Lung (tissue), 11 donors: ENCODE measurements at regions not wholly inside any gene's neighbourhood (a gene's known extent, or its start where the extent isn't known, plus 50 kb on each side); places are given as distances from the start of the nearest gene placed in this dataset.

Experiments
- ATAC-seq: fragments of 200-7000 bp; cut with Tn5 transposase; one replicate; pipeline ENCODE4 v1.9.1; 2020; ENCODE audit warnings: moderate number of reproducible peaks; ENCODE audit not compliant: insufficient read depth, low FRiP score
- DNase-seq, 3 donors: peaks; one replicate each; pipeline ENCODE4 v3.0.0-alpha.2; 2013 to 2017
- H3K27ac ChIP-seq, 2 donors: one replicate each; pipeline ENCODE4 v1.5.1; 2013; ENCODE audit warnings: mild to moderate bottlenecking in 2 of 2, moderate library complexity in 2 of 2, control low read depth in 1 of 2, inconsistent platforms in 1 of 2, low read depth in 1 of 2, low read length in 1 of 2
- H3K27me3 ChIP-seq, 3 donors: one replicate each; pipeline ENCODE4 v1.5.1; 2013; ENCODE audit warnings: low read length in 2 of 3; ENCODE audit not compliant: control insufficient read depth in 3 of 3, insufficient read depth in 3 of 3
- H3K36me3 ChIP-seq, 4 donors: one replicate each; pipeline ENCODE4 v1.5.1; 2013; ENCODE audit warnings: low read length in 4 of 4, mild to moderate bottlenecking in 1 of 4, moderate library complexity in 1 of 4; ENCODE audit not compliant: control insufficient read depth in 4 of 4, insufficient read depth in 4 of 4
- H3K4me1 ChIP-seq, 5 donors: one replicate each; pipeline ENCODE4 v1.5.1; 2013; ENCODE audit warnings: low read length in 5 of 5, mild to moderate bottlenecking in 2 of 5, moderate library complexity in 1 of 5; ENCODE audit not compliant: control insufficient read depth in 5 of 5, insufficient read depth in 5 of 5
- H3K4me3 ChIP-seq: one replicate; pipeline ENCODE4 v1.5.1; 2013; ENCODE audit warnings: mild to moderate bottlenecking, control low read depth, moderate library complexity
- H3K9ac ChIP-seq, 2 donors: one replicate each; pipeline ENCODE4 v1.5.1; 2013; ENCODE audit warnings: low read length in 2 of 2, control low read depth in 1 of 2; ENCODE audit not compliant: insufficient read depth in 1 of 2
- H3K9me3 ChIP-seq, 4 donors: one replicate each; pipeline ENCODE4 v1.5.1; 2013; ENCODE audit warnings: low read length in 3 of 4, mild to moderate bottlenecking in 1 of 4, moderate library complexity in 1 of 4; ENCODE audit not compliant: control insufficient read depth in 4 of 4, insufficient read depth in 3 of 4
- WGBS, 2 donors: extraction: QIAGEN DNeasy Blood & Tissue Kit; methylation state at CpG; one replicate each; pipeline ENCODE4 v1.1.7; 2013; 5-methylcytosine and 5-hydroxymethylcytosine counted together
- TF ChIP-seq, protein P1 (sequence below): IDR thresholded peaks from 2 replicates; pipeline ENCODE4 v1.5.1; 2012; ENCODE audit warnings: mild to moderate bottlenecking; ENCODE audit errors: control extremely low read depth, extremely low read depth
- donor health status: control.
- donor health status: control.
- donor health status: Bipolar disorder and iron deficiency.
- donor health status: healthy.
- donor health status: DM: yes; HTN: yes; CAD: no.

DNA sequence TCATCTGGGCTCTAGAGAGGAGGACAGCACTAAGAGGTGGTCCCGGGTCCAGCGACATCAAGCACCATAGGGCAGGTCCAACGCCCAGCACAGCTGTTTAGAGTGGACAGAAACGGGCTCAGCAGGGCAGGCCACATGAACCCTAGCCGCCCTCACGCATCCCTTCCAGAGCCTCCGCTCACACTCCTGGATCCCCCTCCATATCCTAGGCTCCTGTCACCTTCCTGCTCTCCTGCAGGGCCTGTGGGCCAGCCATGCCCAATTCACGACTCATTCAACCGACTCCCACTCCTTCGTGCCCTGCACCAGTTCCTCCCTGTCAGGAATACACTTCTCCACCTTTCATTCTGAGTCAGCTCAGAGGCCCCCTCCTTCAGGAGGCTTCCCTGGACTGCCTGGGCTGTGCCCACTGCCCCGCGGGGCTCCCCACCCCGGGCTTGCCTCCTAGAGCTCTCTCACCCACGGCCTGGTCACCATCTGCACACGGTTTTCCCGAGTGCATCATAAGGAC lies 90.2 kb downstream of the LINGO1 start:
- peaks cover 4 to 35% (median 13%) of the 10 kb centered on the region in 5 donors for H3K4me1 ChIP-seq
- 90 to 92% methylated on average over 16 of the region's 16 CpGs for WGBS, 2 donors
- peaks cover 0 to 4% (median 0%) of the 10 kb centered on the region in 4 donors for H3K9me3 ChIP-seq
- no peak overlapping the region for H3K27ac ChIP-seq
- no peaks in the 10 kb centered on the region for H3K27me3 ChIP-seq
- H3K4me3 ChIP-seq, result no peak overlapping the region
- ATAC-seq (no peak), DNase-seq (no peak)
- no peaks in the 10 kb centered on the region for H3K36me3 ChIP-seq
- H3K9ac ChIP-seq, result no peak overlapping the region
- TF ChIP-seq, protein P1, sequence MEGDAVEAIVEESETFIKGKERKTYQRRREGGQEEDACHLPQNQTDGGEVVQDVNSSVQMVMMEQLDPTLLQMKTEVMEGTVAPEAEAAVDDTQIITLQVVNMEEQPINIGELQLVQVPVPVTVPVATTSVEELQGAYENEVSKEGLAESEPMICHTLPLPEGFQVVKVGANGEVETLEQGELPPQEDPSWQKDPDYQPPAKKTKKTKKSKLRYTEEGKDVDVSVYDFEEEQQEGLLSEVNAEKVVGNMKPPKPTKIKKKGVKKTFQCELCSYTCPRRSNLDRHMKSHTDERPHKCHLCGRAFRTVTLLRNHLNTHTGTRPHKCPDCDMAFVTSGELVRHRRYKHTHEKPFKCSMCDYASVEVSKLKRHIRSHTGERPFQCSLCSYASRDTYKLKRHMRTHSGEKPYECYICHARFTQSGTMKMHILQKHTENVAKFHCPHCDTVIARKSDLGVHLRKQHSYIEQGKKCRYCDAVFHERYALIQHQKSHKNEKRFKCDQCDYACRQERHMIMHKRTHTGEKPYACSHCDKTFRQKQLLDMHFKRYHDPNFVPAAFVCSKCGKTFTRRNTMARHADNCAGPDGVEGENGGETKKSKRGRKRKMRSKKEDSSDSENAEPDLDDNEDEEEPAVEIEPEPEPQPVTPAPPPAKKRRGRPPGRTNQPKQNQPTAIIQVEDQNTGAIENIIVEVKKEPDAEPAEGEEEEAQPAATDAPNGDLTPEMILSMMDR, result no peak

DNA sequence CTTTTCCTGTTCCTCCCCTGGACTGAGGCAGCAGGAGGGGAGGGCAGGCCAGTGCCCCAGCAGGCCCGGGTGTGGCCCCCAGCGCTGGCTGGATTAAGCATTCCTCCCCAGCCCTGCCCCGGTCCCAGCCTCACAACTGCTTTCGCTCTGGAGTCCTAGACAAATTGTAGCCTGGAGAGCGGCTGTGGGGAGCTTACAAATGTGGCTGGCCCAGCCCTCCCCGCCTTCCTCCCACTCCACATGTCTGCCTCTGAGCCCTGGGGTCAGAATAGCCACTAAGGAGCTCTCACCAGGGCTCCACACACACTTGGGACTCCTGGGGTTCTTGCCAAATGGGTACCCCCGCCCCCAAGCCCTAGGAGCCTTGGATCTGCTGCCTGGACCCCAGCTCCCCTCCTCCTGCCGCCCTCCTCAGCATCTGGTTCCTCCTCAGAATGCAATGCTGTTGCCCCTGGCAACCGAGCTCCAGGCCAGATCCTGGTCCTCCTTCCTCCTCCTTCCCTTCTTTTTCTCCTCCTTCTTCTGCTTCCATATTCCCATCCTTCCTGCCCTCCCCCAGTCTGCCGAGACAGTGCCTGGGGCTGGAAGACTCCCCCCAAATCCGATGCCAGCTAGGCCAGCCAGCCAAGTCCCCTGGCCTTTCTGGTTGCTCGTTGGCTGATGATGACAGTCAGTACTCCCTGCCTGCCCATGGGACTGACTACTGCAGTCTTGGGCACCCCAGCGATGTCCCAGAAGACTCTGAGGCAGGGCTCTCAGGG lies 91.1 kb downstream of the LINGO1 start:
- Histone ChIP-seq H3K9ac (no peak overlapping the region), H3K4me1 (peaks cover 4 to 35% (median 13%) of the 10 kb centered on the region in 5 donors), H3K9me3 (no peaks in the 10 kb centered on the region), H3K36me3 (no peaks in the 10 kb centered on the region), H3K27ac (no peak overlapping the region), H3K27me3 (no peaks in the 10 kb centered on the region), H3K4me3 (no peak overlapping the region)
- 60 to 75% methylated on average over 13 of the region's 13 CpGs for WGBS, 2 donors
- TF ChIP-seq, protein P1, result no peak
- ATAC-seq (no peak), DNase-seq (peak; percentile 57 to 68 (median 61))

DNA sequence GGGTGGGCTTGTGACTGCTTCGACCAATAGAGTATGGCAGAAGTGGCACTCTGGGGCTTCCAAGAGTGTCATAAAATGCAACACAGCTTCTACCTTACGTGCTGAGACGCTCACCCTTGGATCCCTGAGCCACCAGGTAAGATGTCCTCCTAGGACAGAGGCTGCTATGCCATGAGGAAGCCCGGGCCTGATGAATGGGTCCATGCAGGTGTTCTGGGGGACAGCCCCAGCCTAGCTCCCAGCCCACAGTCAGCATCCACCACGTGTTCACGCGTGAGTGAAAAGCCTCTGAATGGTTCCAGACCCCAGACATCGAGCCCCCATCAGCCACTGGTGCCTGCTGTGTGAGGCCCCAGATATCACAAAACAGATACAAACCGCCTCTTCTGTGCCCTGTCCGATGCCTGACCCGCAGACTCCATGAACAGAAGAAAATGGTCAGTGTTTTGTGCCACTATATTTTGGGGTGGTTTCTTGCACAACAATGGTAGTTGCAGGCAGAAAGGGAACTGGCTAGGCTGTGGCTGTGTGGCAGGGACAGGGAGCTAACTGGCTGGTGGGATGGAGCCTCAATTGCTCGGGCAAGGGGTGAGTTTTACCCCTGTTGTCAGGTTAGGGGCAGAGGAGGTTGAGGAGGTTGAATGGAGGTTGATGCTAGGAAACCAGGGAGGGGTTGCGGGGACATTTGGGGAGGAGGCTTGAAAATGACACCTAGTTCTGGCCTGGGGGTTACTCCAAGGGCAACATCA lies 92.2 kb downstream of the LINGO1 start:
- ATAC-seq (no peak), DNase-seq (no peak)
- Histone ChIP-seq H3K9ac (no peak overlapping the region), H3K9me3 (no peaks in the 10 kb centered on the region), H3K4me1 (peaks cover 0 to 35% (median 13%) of the 10 kb centered on the region in 5 donors), H3K27me3 (no peaks in the 10 kb centered on the region), H3K4me3 (no peak overlapping the region), H3K36me3 (no peaks in the 10 kb centered on the region), H3K27ac (no peak overlapping the region)
- TF ChIP-seq, protein P1, result no peak
- 81 to 88% methylated on average over 13 of the region's 13 CpGs for WGBS, 2 donors
